Loucy (cell line): ENCODE measurements at regions not wholly inside any gene's neighbourhood (a gene's known extent, or its start where the extent isn't known, plus 50 kb on each side); places are given as distances from the start of the nearest gene placed in this dataset.

Experiments
- CTCF ChIP-seq: fragments of 200-600 bp; sonication (generic); conservative IDR thresholded peaks from 2 replicates; pipeline ENCODE4 v1.5.1; 2014; ENCODE audit warnings: mild to moderate bottlenecking, antibody characterized with exemption, low read length
- EZH2phosphoT487 ChIP-seq: fragments of 200-600 bp; IDR thresholded peaks from 2 replicates; pipeline ENCODE4 v1.6.1; 2018; ENCODE audit warnings: antibody characterized with exemption, mild to moderate bottlenecking, moderate library complexity, borderline replicate concordance

- TF ChIP-seq CTCF: no peak
- TF ChIP-seq EZH2phosphoT487: no peak
These were observed 553.7 kb upstream of the PRR20A start for GRCh38 chr13:56586976-56587375.
